ENCODE measurements at regions not wholly inside any gene's neighbourhood (a gene's known extent, or its start where the extent isn't known, plus 50 kb on each side); places are given as distances from the start of the nearest gene placed in this dataset.

GRCh38 chr4:54440394-54441136, 211.5 kb downstream of the PDGFRA start:
- CTCF ChIA-PET = interaction anchor here (0.6 to 1.3 kb wide), 2 partner anchors 117 to 523 kb away, joined by 3 to 4 read pairs; no protein-coding TSS in a partner anchor
- Mint-ChIP-seq H3K4me3 (no peak overlapping the region), H3K27me3 (peaks cover 24% of the 10 kb centered on the region)

More at GRCh38 chr4:54440394-54441136, 211.5 kb downstream of the PDGFRA start:
- POLR2A ChIA-PET = no interaction called here
- Histone ChIP-seq H2AFZ (ENCODE audit: insufficient read depth, low read depth, low read length, poor library complexity, severe bottlenecking) (no peak overlapping the region), H3K4me2 (replicated peaks; ENCODE audit: low read depth, low read length, poor library complexity, severe bottlenecking) (peak overlapping the region; percentile 26), H3K4me3 (ENCODE audit: control extremely low read depth in 1 of 5, extremely low read depth in 1 of 5, insufficient read depth in 1 of 5, low read depth in 2 of 5, low read length in 4 of 5) (no peak overlapping the region), H3K79me2 (ENCODE audit: control insufficient read depth, insufficient read depth, low read length) (no peaks in the 10 kb centered on the region), H3K9ac (ENCODE audit: low read length) (peak overlapping the region; percentile 23), H3K9me3 (ENCODE audit: control extremely low read depth in 1 of 3, control insufficient read depth in 2 of 3, insufficient read depth in 1 of 3, low read length in 2 of 3) (no peaks in the 10 kb centered on the region), H4K20me1 (ENCODE audit: control insufficient read depth, insufficient read depth, low read length, poor library complexity, severe bottlenecking) (no peaks in the 10 kb centered on the region), H3K27me3 (replicated peaks in 1 of 4; ENCODE audit: control extremely low read depth in 1 of 4, control insufficient read depth in 3 of 4, insufficient read depth in 4 of 4, low read length in 3 of 4) (no peaks in the 10 kb centered on the region), H3K36me3 (replicated peaks in 1 of 2; ENCODE audit: control extremely low read depth in 1 of 2, control insufficient read depth in 1 of 2, extremely low read depth in 1 of 2, insufficient read depth in 2 of 2, low read length in 1 of 2) (no peaks in the 10 kb centered on the region), H3K27ac (ENCODE audit: low read length in 2 of 2) (no peak overlapping the region), H3K4me1 (ENCODE audit: control insufficient read depth in 2 of 2, insufficient read depth in 2 of 2, low read length in 2 of 2) (no peaks in the 10 kb centered on the region)
- Mint-ChIP-seq H3K9me3 (ENCODE audit: insufficient read depth) (no peaks in the 10 kb centered on the region), H3K27ac (no peak overlapping the region), H3K4me1 (no peaks in the 10 kb centered on the region)
- WGBS (ENCODE audit: insufficient coverage) = no CpG with 5 or more reads among the region's 7 CpGs
- TF ChIP-seq EZH2 (IDR thresholded peaks at IDR 0.05; ENCODE audit: borderline replicate concordance, insufficient read depth, low read depth, low read length, poor library complexity, severe bottlenecking) = no peak
- peak; percentile 42 for TF ChIP-seq CTCF (IDR thresholded peaks at IDR 0.05)
- DNase-seq (no peak), ATAC-seq (ENCODE audit: low read depth) (no peak)
- intact Hi-C loops (cut with micrococcal nuclease) = no loop called here

Data from B cell (primary cell).